ENCODE measurements at regions not wholly inside any gene's neighbourhood (a gene's known extent, or its start where the extent isn't known, plus 50 kb on each side); places are given as distances from the start of the nearest gene placed in this dataset.

DNA sequence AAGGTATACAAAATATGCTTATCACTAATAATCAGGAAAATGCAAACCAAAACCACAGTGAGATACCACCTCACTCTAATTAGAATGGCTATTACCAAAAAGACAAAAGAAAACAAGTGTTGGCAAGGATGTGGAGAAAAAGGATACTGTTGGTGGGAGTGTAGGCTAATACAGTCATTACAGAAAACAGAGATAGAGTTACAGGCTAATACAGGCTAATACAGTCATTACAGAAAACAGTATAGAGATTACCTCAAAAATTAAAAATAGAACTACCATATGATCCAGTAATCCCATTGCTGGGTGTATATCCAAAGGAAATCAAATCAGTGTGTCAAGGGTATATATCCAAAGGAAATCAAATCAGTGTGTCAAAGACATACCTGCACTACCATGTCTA is 238.4 kb downstream of the PLPP3 start:
- no peak overlapping the region for H3K4me3 ChIP-seq

DNA sequence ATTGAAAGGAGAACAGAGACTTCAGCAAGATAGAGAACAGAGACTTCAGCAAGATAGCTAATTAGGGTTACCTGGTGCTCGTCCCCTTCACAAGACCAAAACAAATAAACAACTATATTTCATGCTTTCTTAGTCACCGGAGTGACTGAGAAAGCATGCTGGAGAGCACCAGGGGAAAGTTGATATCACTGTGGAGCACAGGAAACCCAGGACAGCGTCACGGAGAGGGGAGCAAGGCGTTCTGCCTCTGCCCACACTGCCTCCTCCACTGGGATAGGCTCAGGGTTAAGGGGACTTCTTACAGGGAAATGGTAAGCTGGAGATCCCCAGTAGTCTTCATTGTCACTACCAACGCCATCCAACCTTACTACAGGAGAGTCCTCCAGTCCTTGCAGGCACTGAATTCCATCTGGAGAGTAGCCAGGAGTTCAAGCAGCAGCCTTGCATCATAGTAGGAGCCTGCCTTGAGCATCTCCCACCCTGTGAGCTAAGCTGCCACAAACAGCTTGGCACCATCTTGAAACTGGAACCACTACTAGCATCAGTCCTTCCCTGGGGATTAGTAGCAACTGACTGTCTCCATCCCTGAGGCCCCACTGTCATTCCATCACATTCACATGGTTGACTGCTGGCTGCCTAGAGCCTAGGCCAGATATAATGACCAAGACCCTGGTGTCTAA is 239.4 kb downstream of the PLPP3 start:
- Histone ChIP-seq H3K9me3 (peaks cover 0 to 11% (median 3%) of the 10 kb centered on the region in 4 donors), H3K36me3 (no peaks in the 10 kb centered on the region), H3K4me3 (no peak overlapping the region), H3K27me3 (no peaks in the 10 kb centered on the region), H3K27ac (no peak overlapping the region), H3K4me1 (no peaks in the 10 kb centered on the region)
- WGBS, 2 donors = 91 to 93% methylated on average over 6 of the region's 6 CpGs
- TF ChIP-seq POLR2A (IDR thresholded peaks at IDR 0.05) = no peak
- TF ChIP-seq EP300 (IDR thresholded peaks at IDR 0.05) = no peak
- TF ChIP-seq, protein P1, sequence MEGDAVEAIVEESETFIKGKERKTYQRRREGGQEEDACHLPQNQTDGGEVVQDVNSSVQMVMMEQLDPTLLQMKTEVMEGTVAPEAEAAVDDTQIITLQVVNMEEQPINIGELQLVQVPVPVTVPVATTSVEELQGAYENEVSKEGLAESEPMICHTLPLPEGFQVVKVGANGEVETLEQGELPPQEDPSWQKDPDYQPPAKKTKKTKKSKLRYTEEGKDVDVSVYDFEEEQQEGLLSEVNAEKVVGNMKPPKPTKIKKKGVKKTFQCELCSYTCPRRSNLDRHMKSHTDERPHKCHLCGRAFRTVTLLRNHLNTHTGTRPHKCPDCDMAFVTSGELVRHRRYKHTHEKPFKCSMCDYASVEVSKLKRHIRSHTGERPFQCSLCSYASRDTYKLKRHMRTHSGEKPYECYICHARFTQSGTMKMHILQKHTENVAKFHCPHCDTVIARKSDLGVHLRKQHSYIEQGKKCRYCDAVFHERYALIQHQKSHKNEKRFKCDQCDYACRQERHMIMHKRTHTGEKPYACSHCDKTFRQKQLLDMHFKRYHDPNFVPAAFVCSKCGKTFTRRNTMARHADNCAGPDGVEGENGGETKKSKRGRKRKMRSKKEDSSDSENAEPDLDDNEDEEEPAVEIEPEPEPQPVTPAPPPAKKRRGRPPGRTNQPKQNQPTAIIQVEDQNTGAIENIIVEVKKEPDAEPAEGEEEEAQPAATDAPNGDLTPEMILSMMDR (IDR thresholded peaks at IDR 0.05) = no peak
- no peak for DNase-seq (ENCODE audit: low spot score in 2 of 2)

More for the DNA sequence above, 238.4 kb downstream of the PLPP3 start:
- peaks cover 0 to 11% (median 3%) of the 10 kb centered on the region in 4 donors for H3K9me3 ChIP-seq
- H3K27ac ChIP-seq = no peak overlapping the region
- no peak for TF ChIP-seq POLR2A (IDR thresholded peaks at IDR 0.05)
- TF ChIP-seq EP300 (IDR thresholded peaks at IDR 0.05) = no peak
- TF ChIP-seq, protein P1 (IDR thresholded peaks at IDR 0.05) = no peak
- H3K27me3 ChIP-seq = no peaks in the 10 kb centered on the region
- no peaks in the 10 kb centered on the region for H3K4me1 ChIP-seq
- DNase-seq (ENCODE audit: low spot score in 2 of 2) = no peak
- no peaks in the 10 kb centered on the region for H3K36me3 ChIP-seq

DNA sequence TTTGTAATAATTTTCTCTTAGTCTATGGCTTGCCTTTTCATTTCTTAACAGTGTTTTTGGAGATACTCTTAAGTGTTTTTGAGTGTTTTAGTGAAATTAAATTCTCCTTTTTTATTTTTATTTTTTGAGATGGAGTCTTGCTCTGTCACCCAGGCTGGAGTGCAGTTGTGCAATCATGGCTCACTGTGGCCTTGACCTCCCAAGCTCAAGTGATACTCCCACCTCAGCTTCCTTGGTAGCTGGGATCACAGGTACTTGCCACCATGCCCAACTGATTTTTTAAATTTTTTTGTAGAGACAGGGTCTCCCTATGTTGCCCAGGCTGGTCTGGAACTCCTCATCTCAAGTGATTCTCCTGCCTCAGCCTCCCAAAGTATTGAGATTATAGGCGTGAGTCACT is 240.3 kb downstream of the PLPP3 start:
- H3K27ac ChIP-seq = no peak overlapping the region
- no peaks in the 10 kb centered on the region for H3K36me3 ChIP-seq
- H3K4me1 ChIP-seq = no peaks in the 10 kb centered on the region
- no peak overlapping the region for H3K4me3 ChIP-seq
- whole genome bisulfite sequencing, 2 donors = 88 to 95% methylated on average over 1 of the region's 1 CpG
- peaks cover 0 to 5% (median 2%) of the 10 kb centered on the region in 4 donors for H3K9me3 ChIP-seq
- TF ChIP-seq POLR2A (IDR thresholded peaks at IDR 0.05) (no peak), EP300 (IDR thresholded peaks at IDR 0.05) (no peak)
- TF ChIP-seq, protein P1 (IDR thresholded peaks at IDR 0.05) = no peak
- no peaks in the 10 kb centered on the region for H3K27me3 ChIP-seq
- DNase-seq (ENCODE audit: low spot score in 2 of 2) = no peak

DNA sequence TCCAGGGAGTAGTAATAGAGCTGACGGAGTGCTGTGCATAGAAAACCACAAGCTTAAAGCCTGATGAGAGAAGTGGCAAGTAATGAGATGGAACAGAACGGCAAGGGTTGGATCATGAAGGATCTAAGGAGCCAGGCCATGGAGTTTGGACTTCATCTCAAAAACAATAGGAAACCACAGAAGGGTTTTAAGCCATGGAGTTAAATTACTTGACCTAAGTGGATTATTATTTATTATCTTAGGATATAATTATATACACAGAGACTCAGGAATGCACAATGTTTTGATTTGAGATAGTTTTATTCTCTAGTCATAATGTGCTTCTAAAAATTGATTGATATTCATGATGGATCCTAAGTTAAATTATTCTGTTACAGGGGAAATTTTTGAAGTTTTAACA is 242.4 kb downstream of the PLPP3 start:
- no peak for TF ChIP-seq POLR2A (IDR thresholded peaks at IDR 0.05)
- TF ChIP-seq, protein P1 (IDR thresholded peaks at IDR 0.05) = no peak
- no peak for TF ChIP-seq EP300 (IDR thresholded peaks at IDR 0.05)
- Histone ChIP-seq H3K27ac (no peak overlapping the region), H3K4me1 (no peaks in the 10 kb centered on the region), H3K9me3 (no peaks in the 10 kb centered on the region), H3K36me3 (no peaks in the 10 kb centered on the region), H3K4me3 (no peak overlapping the region), H3K27me3 (no peaks in the 10 kb centered on the region)
- WGBS, 2 donors = 80 to 81% methylated on average over 2 of the region's 2 CpGs
- no peak for DNase-seq (ENCODE audit: low spot score in 2 of 2)

DNA sequence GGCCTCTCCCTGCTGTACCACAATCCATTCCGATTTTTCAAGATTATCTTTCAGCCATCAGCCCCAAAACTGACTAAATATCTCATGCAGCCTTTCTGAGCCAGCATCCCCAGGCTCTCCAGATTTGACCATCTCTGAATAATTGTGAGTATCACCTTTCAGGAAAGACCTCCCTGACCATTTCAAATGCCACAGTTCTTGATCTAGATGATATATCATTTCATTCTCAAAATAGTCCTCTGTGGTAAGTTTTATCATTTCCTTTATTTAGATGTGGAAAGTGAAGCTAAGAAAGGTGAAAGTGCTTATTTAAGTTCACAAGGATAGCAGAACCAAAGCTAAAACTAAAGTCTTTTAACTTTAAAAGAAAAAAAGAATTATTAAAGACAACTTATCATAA is 244.0 kb downstream of the PLPP3 start:
- H3K27ac ChIP-seq = no peak overlapping the region
- H3K9me3 ChIP-seq = no peaks in the 10 kb centered on the region
- H3K4me1 ChIP-seq = peaks cover 0 to 8% (median under 1%) of the 10 kb centered on the region in 4 donors
- no peaks in the 10 kb centered on the region for H3K27me3 ChIP-seq
- no peak for DNase-seq (ENCODE audit: low spot score in 2 of 2)
- H3K4me3 ChIP-seq = no peak overlapping the region
- H3K36me3 ChIP-seq = no peaks in the 10 kb centered on the region
- WGBS, 2 donors = 71 to 85% methylated on average over 1 of the region's 1 CpG
- TF ChIP-seq, protein P1 (IDR thresholded peaks at IDR 0.05) = no peak

Data from tibial nerve (tissue), 4 donors.